ENCODE measurements at regions not wholly inside any gene's neighbourhood (a gene's known extent, or its start where the extent isn't known, plus 50 kb on each side); places are given as distances from the start of the nearest gene placed in this dataset.
"Not testable (repeated sequence)": the region's sequence is repeated elsewhere in the genome, so short reads cannot be mapped to it uniquely, and the experiment has no call there.

GRCh38 chr6:93183531-93183972 is 235.8 kb downstream of the EPHA7 start:
- DNase-seq, result peak; percentile 89

DNA sequence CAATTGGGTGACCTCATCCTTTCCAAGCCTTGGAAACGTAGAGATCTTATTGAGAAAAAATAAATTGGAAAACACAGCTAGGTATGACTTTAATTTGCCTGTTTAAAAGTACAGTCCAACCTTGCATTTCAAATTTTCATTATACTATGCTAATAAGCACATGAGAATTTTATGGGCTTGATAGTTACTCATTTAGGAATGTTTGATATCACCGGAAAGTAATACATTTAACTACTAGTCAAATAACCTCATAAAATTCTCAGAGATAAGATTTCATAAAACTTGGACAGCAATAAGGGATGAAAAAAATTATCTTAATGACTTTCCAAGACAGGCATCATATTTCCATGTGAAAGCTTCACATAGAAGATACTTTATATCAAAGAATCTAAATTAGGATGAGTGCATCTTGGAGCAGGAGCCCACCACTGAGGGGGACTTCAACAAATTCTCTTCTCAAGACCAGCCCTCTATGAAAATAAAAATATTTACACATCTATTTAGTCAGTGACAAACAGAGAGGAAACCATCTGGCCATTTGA is 236.3 kb downstream of the EPHA7 start:
- DNase-seq, result no peak

- DNase-seq, result no peak
Observed at GRCh38 chr6:93177918-93178317, 241.4 kb downstream of the EPHA7 start.

DNA sequence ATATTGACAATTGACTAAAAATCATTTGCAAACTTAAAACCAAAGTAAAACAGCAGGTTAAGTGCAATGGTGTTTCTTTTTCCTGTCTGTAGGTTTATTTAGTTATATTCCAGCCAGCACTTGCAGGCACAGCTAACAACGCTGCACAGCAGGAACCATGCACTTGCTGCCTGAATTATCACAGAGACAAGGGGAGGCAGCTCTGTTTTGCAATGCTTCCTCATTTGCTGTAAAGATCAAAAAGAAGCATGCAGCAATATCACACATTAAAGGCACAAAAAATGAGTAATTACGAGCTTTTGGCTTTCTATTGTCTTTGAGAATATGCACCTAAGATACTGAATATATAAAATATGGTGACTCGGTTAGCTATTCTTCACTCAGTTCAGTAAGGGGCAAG is 241.9 kb downstream of the EPHA7 start:
- DNase-seq, result peak; percentile 17

GRCh38 chr6:93176070-93176469 is 243.3 kb downstream of the EPHA7 start:
- no peak for DNase-seq

DNA sequence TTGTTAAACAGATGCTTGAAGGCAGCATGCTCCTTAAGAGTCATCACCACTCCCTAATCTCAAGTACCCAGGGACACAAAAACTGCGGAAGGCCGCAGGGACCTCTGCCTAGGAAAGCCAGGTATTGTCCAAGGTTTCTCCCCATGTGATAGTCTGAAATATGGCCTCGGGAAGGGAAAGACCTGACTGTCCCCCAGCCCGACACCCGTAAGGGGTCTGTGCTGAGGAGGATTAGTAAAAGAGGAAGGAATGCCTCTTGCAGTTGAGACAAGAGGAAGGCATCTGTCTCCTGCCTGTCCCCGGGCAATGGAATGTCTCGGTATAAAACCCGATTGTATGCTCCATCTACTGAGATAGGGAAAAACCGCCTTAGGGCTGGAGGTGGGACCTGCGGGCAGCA is 245.8 kb downstream of the EPHA7 start:
- DNase-seq, result not testable (repeated sequence)

- no peak for DNase-seq
Observed at GRCh38 chr6:93165850-93166430, 253.4 kb downstream of the EPHA7 start.

- no peak for DNase-seq
Observed at GRCh38 chr6:93164781-93165180, 254.6 kb downstream of the EPHA7 start.

DNA sequence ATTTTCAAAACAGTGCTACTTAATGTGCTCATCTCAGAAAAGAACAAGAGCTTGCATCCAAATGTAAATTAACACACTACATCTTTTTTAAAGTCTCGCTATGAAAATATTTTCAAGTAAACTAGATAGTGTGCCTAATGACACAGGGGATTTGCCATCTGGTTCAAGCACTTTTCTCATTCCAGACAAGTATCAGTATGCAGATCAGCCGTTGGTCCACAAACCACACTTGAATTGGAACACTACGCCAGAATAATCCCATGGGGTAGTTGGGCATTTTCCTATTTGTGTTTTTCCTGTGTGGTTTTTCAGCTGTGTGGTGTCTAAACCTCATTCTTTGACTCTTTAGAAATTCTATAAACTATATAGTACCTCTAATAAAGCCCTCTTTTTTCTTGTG is 256.2 kb downstream of the EPHA7 start:
- DNase-seq, result no peak

DNA sequence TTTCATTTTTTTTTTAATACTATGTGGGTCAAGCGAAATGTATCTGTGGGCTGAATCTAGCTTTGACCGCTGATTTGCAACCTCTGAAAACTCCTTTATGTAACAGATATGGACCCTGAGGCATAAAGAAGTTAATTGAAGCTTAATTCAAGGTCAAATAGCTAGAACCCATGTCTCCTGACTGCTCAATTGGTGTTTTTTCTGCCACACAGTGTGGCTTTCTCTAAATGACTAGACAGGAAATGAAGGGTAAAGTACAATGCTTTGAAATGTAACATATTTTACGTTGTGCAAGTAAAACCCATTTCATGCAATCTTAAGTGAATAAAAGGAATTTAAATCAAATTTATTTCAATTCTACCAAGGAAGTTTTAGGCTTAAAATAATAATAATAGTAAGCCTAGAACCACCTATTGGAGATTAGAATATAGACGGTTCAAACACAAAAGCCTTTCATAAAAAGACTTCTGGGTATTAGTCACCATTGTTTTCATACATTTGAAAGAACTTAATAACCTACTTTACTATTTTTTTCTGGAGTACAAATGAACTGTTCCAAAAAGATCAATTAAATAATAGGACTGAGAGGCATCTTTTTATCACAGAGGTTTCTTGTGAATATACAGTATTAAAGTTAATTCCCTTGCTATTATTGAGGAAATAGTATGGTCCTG is 279.8 kb downstream of the EPHA7 start:
- no peak for DNase-seq

DNA sequence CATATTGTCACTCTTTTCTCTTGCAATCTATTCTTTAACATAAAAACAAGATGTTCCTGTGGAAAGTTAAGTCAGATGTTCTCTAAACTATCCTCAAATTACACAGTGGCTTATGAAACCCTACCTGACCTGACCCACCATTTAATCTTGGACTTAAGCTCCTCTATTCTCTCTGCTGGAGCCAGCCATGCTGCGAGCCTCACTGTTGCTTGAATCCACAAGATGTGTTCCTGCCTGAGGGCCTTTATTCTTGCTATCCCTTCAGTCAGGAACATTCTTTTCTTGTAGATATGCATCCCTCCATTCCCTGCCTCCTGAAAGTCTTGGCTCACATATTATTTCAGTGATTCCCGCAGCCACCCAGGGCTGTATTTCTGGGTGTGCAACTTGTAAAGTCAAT is 283.2 kb downstream of the EPHA7 start:
- no peak for DNase-seq

- no peak for DNase-seq
Observed at GRCh38 chr6:93124006-93124632, 295.2 kb downstream of the EPHA7 start.

- no peak for DNase-seq
Observed at GRCh38 chr6:93123585-93123984, 295.8 kb downstream of the EPHA7 start.

GRCh38 chr6:93120154-93120742 is 299.1 kb downstream of the EPHA7 start:
- no peak for DNase-seq

GRCh38 chr6:93105907-93106306 is 313.5 kb downstream of the EPHA7 start:
- DNase-seq, result no peak

- no peak for DNase-seq
Observed at GRCh38 chr6:93105017-93105416, 314.3 kb downstream of the EPHA7 start.

GRCh38 chr6:93104195-93104817 is 315.1 kb downstream of the EPHA7 start:
- no peak for DNase-seq

- DNase-seq, result no peak
Observed at GRCh38 chr6:93088621-93089501, 330.5 kb downstream of the EPHA7 start.

DNA sequence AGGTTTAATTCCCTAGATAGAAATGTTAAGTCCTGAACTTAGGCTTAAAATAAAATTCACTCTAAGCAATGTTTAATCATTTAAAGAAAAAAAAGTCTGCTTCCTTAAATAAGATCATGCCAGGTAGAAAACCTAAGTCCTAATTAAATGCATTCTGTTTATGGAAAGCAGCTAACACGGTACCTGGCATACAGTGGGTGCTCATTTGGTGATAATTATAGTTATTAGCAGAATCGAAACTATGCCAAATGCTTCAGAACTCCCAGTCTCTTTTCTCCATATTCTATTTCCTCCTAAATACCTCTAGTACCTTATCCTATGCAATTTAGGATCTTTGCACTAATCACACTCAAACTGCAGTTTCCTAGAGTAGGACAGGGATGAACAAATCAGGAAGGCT is 331.8 kb downstream of the EPHA7 start:
- DNase-seq, result no peak

GRCh38 chr6:93086351-93086750 is 333.0 kb downstream of the EPHA7 start:
- DNase-seq, result no peak

- no peak for DNase-seq
Observed at GRCh38 chr6:93083337-93084230, 335.8 kb downstream of the EPHA7 start.

Data from NCI-H146 (cell line).